Tibial nerve (tissue), 3 donors: ENCODE measurements at regions not wholly inside any gene's neighbourhood (a gene's known extent, or its start where the extent isn't known, plus 50 kb on each side); places are given as distances from the start of the nearest gene placed in this dataset.
"Not testable (repeated sequence)": the region's sequence is repeated elsewhere in the genome, so short reads cannot be mapped to it uniquely, and the experiment has no call there.

Experiments used
- CTCF ChIP-seq, 5 experiments: fragments of 200-600 bp in 3 of 5; fragments of 450-650 bp in 2 of 5; sonication (generic) in 3 of 5; IDR thresholded peaks; one replicate each; pipeline ENCODE4 v1.5.1; 2016 to 2019; ENCODE audit warnings: antibody characterized with exemption in 5 of 5, mild to moderate bottlenecking in 3 of 5, moderate library complexity in 2 of 5
- POLR2A ChIP-seq, 2 donors: fragments of 450-650 bp; IDR thresholded peaks; one replicate each; pipeline ENCODE4 v1.6.1; 2017; ENCODE audit warnings: antibody characterized with exemption in 2 of 2, mild to moderate bottlenecking in 2 of 2, moderate library complexity in 2 of 2

DNA sequence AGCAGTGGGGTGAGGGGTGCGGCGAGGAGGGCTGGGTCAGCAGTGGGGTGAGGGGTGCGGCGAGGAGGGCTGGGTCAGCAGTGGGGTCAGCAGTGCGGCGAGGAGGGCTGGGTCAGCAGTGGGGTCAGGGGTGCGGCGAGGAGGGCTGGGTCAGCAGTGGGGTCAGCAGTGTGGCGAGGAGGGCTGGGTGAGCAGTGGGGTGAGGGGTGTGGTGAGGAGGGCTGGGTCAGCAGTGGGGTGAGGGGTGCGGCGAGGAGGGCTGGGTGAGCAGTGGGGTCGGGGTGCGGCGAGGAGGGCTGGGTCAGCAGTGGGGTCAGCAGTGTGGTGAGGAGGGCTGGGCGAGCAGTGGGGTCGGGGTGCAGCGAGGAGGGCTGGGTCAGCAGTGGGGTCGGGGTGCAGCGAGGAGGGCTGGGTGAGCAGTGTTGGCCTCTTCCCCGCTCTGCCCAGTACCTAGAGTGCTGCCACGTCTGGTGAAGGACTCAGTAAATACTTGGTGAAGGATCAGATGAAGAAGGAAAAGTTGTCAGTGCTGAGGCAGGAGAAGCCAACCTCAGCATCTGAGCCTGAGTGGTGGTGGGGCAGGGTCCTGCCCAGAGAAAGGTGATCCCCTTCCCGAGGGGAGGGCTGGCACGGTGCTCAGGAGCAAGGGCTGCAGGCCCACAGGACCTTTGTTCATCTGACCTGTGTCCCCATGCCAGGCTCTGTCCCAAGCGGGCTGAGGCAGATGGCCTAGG lies 93.9 kb downstream of the METRNL start:
- TF ChIP-seq CTCF, POLR2A (IDR thresholded peaks at IDR 0.05): not testable (repeated sequence)
